SJCRH30 (cell line): ENCODE measurements at regions not wholly inside any gene's neighbourhood (a gene's known extent, or its start where the extent isn't known, plus 50 kb on each side); places are given as distances from the start of the nearest gene placed in this dataset.

Experiments used
- DNase-seq, 2 experiments: peaks; one replicate each; pipeline ENCODE4 v3.0.0-alpha.2; 2015 to 2020
- H3K27ac ChIP-seq: fragments of 250-450 bp; sonication (Bioruptor Pico); 2 replicates; pipeline ENCODE4 v1.5.1; 2020; ENCODE audit warnings: mild to moderate bottlenecking, moderate library complexity
- H3K27me3 ChIP-seq: fragments of 250-450 bp; sonication (Bioruptor Pico); 2 replicates; pipeline ENCODE4 v1.5.1; 2020; ENCODE audit warnings: mild to moderate bottlenecking, moderate library complexity
- H3K36me3 ChIP-seq: fragments of 250-450 bp; sonication (Bioruptor Pico); 2 replicates; pipeline ENCODE4 v1.5.1; 2020; ENCODE audit warnings: mild to moderate bottlenecking, moderate library complexity
- H3K4me1 ChIP-seq: fragments of 250-450 bp; sonication (Bioruptor Pico); 2 replicates; pipeline ENCODE4 v1.5.1; 2020; ENCODE audit warnings: mild to moderate bottlenecking, moderate library complexity
- H3K4me3 ChIP-seq: fragments of 250-450 bp; sonication (Bioruptor Pico); 2 replicates; pipeline ENCODE4 v1.5.1; 2020; ENCODE audit warnings: mild to moderate bottlenecking, moderate library complexity
- H3K9me3 ChIP-seq: fragments of 250-450 bp; sonication (Bioruptor Pico); replicated peaks from 2 replicates; pipeline ENCODE4 v1.5.1; 2020; ENCODE audit warnings: mild to moderate bottlenecking, moderate library complexity

- no peaks in the 10 kb centered on the region for H3K27me3 ChIP-seq
- H3K4me3 ChIP-seq: no peak overlapping the region
- no peaks in the 10 kb centered on the region; the same call in 1 of the 2 replicates for H3K4me1 ChIP-seq
- H3K9me3 ChIP-seq: no peaks in the 10 kb centered on the region
- no peak overlapping the region for H3K27ac ChIP-seq
- H3K36me3 ChIP-seq: no peaks in the 10 kb centered on the region
- DNase-seq: no peak
These were observed 217.0 kb downstream of the DMRT2 start for GRCh38 chr9:1267141-1267570.

- H3K36me3 ChIP-seq: no peaks in the 10 kb centered on the region
- H3K27ac ChIP-seq: no peak overlapping the region
- DNase-seq: no peak
- H3K4me1 ChIP-seq: peaks cover 2% of the 10 kb centered on the region
- no peaks in the 10 kb centered on the region for H3K27me3 ChIP-seq
- no peaks in the 10 kb centered on the region for H3K9me3 ChIP-seq
- H3K4me3 ChIP-seq: no peak overlapping the region
These were observed 217.4 kb downstream of the DMRT2 start for GRCh38 chr9:1267581-1267980.

- Histone ChIP-seq H3K4me1 (peaks cover 20% of the 10 kb centered on the region), H3K4me3 (no peak overlapping the region), H3K27me3 (no peaks in the 10 kb centered on the region), H3K9me3 (no peaks in the 10 kb centered on the region; the same call in 1 of the 2 replicates), H3K27ac (no peak overlapping the region), H3K36me3 (no peaks in the 10 kb centered on the region)
- no peak for DNase-seq
These were observed 219.6 kb downstream of the DMRT2 start for GRCh38 chr9:1269533-1270315.

GRCh38 chr9:1271367-1271766, 221.2 kb downstream of the DMRT2 start:
- Histone ChIP-seq H3K27ac (no peak overlapping the region), H3K27me3 (no peaks in the 10 kb centered on the region), H3K9me3 (no peaks in the 10 kb centered on the region; the same call in 1 of the 2 replicates), H3K4me3 (no peak overlapping the region), H3K4me1 (peaks cover 21% of the 10 kb centered on the region), H3K36me3 (no peaks in the 10 kb centered on the region)
- DNase-seq: no peak

- H3K27ac ChIP-seq: no peak overlapping the region
- H3K4me1 ChIP-seq: peaks cover 21% of the 10 kb centered on the region
- no peaks in the 10 kb centered on the region for H3K27me3 ChIP-seq
- H3K4me3 ChIP-seq: no peak overlapping the region
- no peaks in the 10 kb centered on the region for H3K36me3 ChIP-seq
- DNase-seq: no peak
- no peaks in the 10 kb centered on the region; the same call in 1 of the 2 replicates for H3K9me3 ChIP-seq
These were observed 221.6 kb downstream of the DMRT2 start for GRCh38 chr9:1271786-1272185.

- H3K27me3 ChIP-seq: no peaks in the 10 kb centered on the region
- H3K27ac ChIP-seq: peak overlapping the region; percentile 77
- no peaks in the 10 kb centered on the region; the same call in 1 of the 2 replicates for H3K9me3 ChIP-seq
- H3K36me3 ChIP-seq: no peaks in the 10 kb centered on the region
- no peak overlapping the region for H3K4me3 ChIP-seq
- H3K4me1 ChIP-seq: peaks cover 21% of the 10 kb centered on the region
- peak in 1 of 2 experiments; percentile 26 for DNase-seq
These were observed 222.3 kb downstream of the DMRT2 start for GRCh38 chr9:1272488-1272887.

GRCh38 chr9:1273859-1274258, 223.7 kb downstream of the DMRT2 start:
- peak overlapping the region; percentile 77 for H3K27ac ChIP-seq
- DNase-seq: peak; percentile 82 to 94
- H3K4me1 ChIP-seq: peaks cover 21% of the 10 kb centered on the region

GRCh38 chr9:1274334-1274733, 224.2 kb downstream of the DMRT2 start:
- no peaks in the 10 kb centered on the region for H3K27me3 ChIP-seq
- H3K4me3 ChIP-seq: no peak overlapping the region
- no peak for DNase-seq
- H3K36me3 ChIP-seq: no peaks in the 10 kb centered on the region
- H3K27ac ChIP-seq: peak overlapping the region; percentile 77
- H3K9me3 ChIP-seq: no peaks in the 10 kb centered on the region; the same call in 1 of the 2 replicates
- H3K4me1 ChIP-seq: peaks cover 21% of the 10 kb centered on the region

More at GRCh38 chr9:1273859-1274258, 223.7 kb downstream of the DMRT2 start:
- Histone ChIP-seq H3K27me3 (no peaks in the 10 kb centered on the region), H3K9me3 (no peaks in the 10 kb centered on the region; the same call in 1 of the 2 replicates), H3K4me3 (no peak overlapping the region), H3K36me3 (no peaks in the 10 kb centered on the region)

GRCh38 chr9:1276474-1276873, 226.3 kb downstream of the DMRT2 start:
- Histone ChIP-seq H3K9me3 (no peaks in the 10 kb centered on the region; the same call in 1 of the 2 replicates), H3K4me3 (no peak overlapping the region), H3K27me3 (no peaks in the 10 kb centered on the region), H3K27ac (no peak overlapping the region), H3K4me1 (peaks cover 21% of the 10 kb centered on the region), H3K36me3 (no peaks in the 10 kb centered on the region)
- no peak for DNase-seq

- Histone ChIP-seq H3K9me3 (no peaks in the 10 kb centered on the region; the same call in 1 of the 2 replicates), H3K4me3 (no peak overlapping the region), H3K36me3 (no peaks in the 10 kb centered on the region), H3K27ac (no peak overlapping the region), H3K27me3 (no peaks in the 10 kb centered on the region), H3K4me1 (no peaks in the 10 kb centered on the region)
- DNase-seq: no peak
These were observed 234.6 kb downstream of the DMRT2 start for GRCh38 chr9:1284727-1285126.

- Histone ChIP-seq H3K9me3 (no peaks in the 10 kb centered on the region; the same call in 1 of the 2 replicates), H3K36me3 (no peaks in the 10 kb centered on the region), H3K4me1 (no peaks in the 10 kb centered on the region), H3K27ac (no peak overlapping the region), H3K27me3 (no peaks in the 10 kb centered on the region), H3K4me3 (no peak overlapping the region)
- DNase-seq: peak in 1 of 2 experiments; percentile 25
These were observed 235.4 kb downstream of the DMRT2 start for GRCh38 chr9:1285526-1285925.

GRCh38 chr9:1292384-1292783, 242.2 kb downstream of the DMRT2 start:
- no peak for DNase-seq
- no peaks in the 10 kb centered on the region for H3K36me3 ChIP-seq
- H3K4me3 ChIP-seq: no peak overlapping the region

GRCh38 chr9:1294641-1295258, 244.6 kb downstream of the DMRT2 start:
- no peak for DNase-seq
- Histone ChIP-seq H3K4me1 (no peaks in the 10 kb centered on the region), H3K27me3 (no peaks in the 10 kb centered on the region), H3K36me3 (no peaks in the 10 kb centered on the region), H3K9me3 (no peaks in the 10 kb centered on the region), H3K4me3 (no peak overlapping the region), H3K27ac (no peak overlapping the region)

More at GRCh38 chr9:1292384-1292783, 242.2 kb downstream of the DMRT2 start:
- H3K9me3 ChIP-seq: no peaks in the 10 kb centered on the region
- no peak overlapping the region for H3K27ac ChIP-seq
- no peaks in the 10 kb centered on the region for H3K4me1 ChIP-seq
- no peaks in the 10 kb centered on the region for H3K27me3 ChIP-seq

- no peaks in the 10 kb centered on the region for H3K36me3 ChIP-seq
- H3K4me1 ChIP-seq: no peaks in the 10 kb centered on the region
- H3K27ac ChIP-seq: no peak overlapping the region
- no peaks in the 10 kb centered on the region for H3K9me3 ChIP-seq
- no peak for DNase-seq
- no peak overlapping the region for H3K4me3 ChIP-seq
- no peaks in the 10 kb centered on the region for H3K27me3 ChIP-seq
These were observed 246.2 kb downstream of the DMRT2 start for GRCh38 chr9:1296331-1296730.

- no peak overlapping the region for H3K4me3 ChIP-seq
- no peaks in the 10 kb centered on the region for H3K36me3 ChIP-seq
- no peak for DNase-seq
- H3K4me1 ChIP-seq: no peaks in the 10 kb centered on the region; the same call in 1 of the 2 replicates
- no peaks in the 10 kb centered on the region for H3K27me3 ChIP-seq
- H3K9me3 ChIP-seq: no peaks in the 10 kb centered on the region
- H3K27ac ChIP-seq: no peak overlapping the region
These were observed 247.9 kb downstream of the DMRT2 start for GRCh38 chr9:1298046-1298445.
